Mesenchymal stem cell (in vitro differentiated cells and primary cell): ENCODE measurements at regions not wholly inside any gene's neighbourhood (a gene's known extent, or its start where the extent isn't known, plus 50 kb on each side); places are given as distances from the start of the nearest gene placed in this dataset.

Source experiments
- DNase-seq: peaks from one replicate; pipeline ENCODE4 v3.0.0-alpha.2; 2013
- H2AFZ ChIP-seq: one replicate; pipeline ENCODE4 v1.6.1; 2013; ENCODE audit warnings: low read depth, mild to moderate bottlenecking, control low read depth, inconsistent platforms, low read length, moderate library complexity
- H2AK5ac ChIP-seq: 2 replicates; pipeline ENCODE4 v1.6.1; 2013; ENCODE audit warnings: low read length, moderate library complexity, mild to moderate bottlenecking, inconsistent platforms; ENCODE audit not compliant: severe bottlenecking
- H2BK120ac ChIP-seq: one replicate; pipeline ENCODE4 v1.6.1; 2013; ENCODE audit warnings: low read depth, mild to moderate bottlenecking, inconsistent platforms, low read length, moderate library complexity
- H2BK12ac ChIP-seq, 2 experiments: one replicate each; pipeline ENCODE4 v1.6.1; 2013; ENCODE audit warnings: inconsistent platforms in 2 of 2, low read length in 2 of 2, mild to moderate bottlenecking in 2 of 2, moderate library complexity in 2 of 2, control low read depth in 1 of 2
- H2BK15ac ChIP-seq: one replicate; pipeline ENCODE4 v1.6.1; 2013; ENCODE audit warnings: mild to moderate bottlenecking, low read depth, inconsistent platforms; ENCODE audit not compliant: poor library complexity, severe bottlenecking
- H2BK5ac ChIP-seq: 2 replicates; pipeline ENCODE4 v1.6.1; 2013; ENCODE audit warnings: low read depth, mild to moderate bottlenecking, low read length, control low read depth, inconsistent platforms; ENCODE audit not compliant: poor library complexity, severe bottlenecking
- H3K14ac ChIP-seq, 2 experiments: one replicate each; pipeline ENCODE4 v1.6.1; 2013; ENCODE audit warnings: inconsistent platforms in 2 of 2, low read length in 2 of 2, control low read depth in 1 of 2, mild to moderate bottlenecking in 1 of 2, moderate library complexity in 1 of 2
- H3K18ac ChIP-seq, 2 experiments: one replicate each; pipeline ENCODE4 v1.6.1; 2013; ENCODE audit warnings: inconsistent platforms in 2 of 2, low read length in 2 of 2, control low read depth in 1 of 2, low read depth in 1 of 2, mild to moderate bottlenecking in 1 of 2
- H3K23ac ChIP-seq, 2 experiments: one replicate each; pipeline ENCODE4 v1.6.1; 2013; ENCODE audit warnings: inconsistent platforms in 2 of 2, low read length in 2 of 2, mild to moderate bottlenecking in 2 of 2, moderate library complexity in 2 of 2, control low read depth in 1 of 2
- H3K27ac ChIP-seq: 2 replicates; pipeline ENCODE4 v1.5.1; 2013; ENCODE audit warnings: mild to moderate bottlenecking, moderate library complexity, low read length, control low read depth, inconsistent platforms; ENCODE audit not compliant: poor library complexity, severe bottlenecking
- H3K27me3 ChIP-seq, 2 experiments: 2 replicates each; pipeline versions ENCODE4 v1.6.1 to v1.7.0; 2013; ENCODE audit warnings: low read length in 2 of 2, mild to moderate bottlenecking in 2 of 2, moderate library complexity in 2 of 2, control low read depth in 1 of 2, inconsistent platforms in 1 of 2; ENCODE audit not compliant: control insufficient read depth in 1 of 2, insufficient read depth in 1 of 2
- H3K36me3 ChIP-seq, 2 experiments: 2 replicates each; pipeline versions ENCODE4 v1.6.1 to v1.7.0; 2013; ENCODE audit warnings: low read length in 2 of 2, control low read depth in 1 of 2, inconsistent platforms in 1 of 2, low read depth in 1 of 2, mild to moderate bottlenecking in 1 of 2; ENCODE audit not compliant: insufficient read depth in 2 of 2, control insufficient read depth in 1 of 2
- H3K4ac ChIP-seq, 2 experiments: one replicate each; pipeline ENCODE4 v1.6.1; 2013; ENCODE audit warnings: inconsistent platforms in 2 of 2, low read length in 2 of 2, mild to moderate bottlenecking in 2 of 2, moderate library complexity in 2 of 2, control low read depth in 1 of 2, low read depth in 1 of 2
- H3K4me1 ChIP-seq: 2 replicates; pipeline ENCODE4 v1.6.1; 2013; ENCODE audit warnings: low read depth, low read length, control low read depth; ENCODE audit not compliant: control insufficient read depth, insufficient read depth
- H3K4me2 ChIP-seq: 2 replicates; pipeline ENCODE4 v1.6.1; 2013; ENCODE audit warnings: low read length, mild to moderate bottlenecking, inconsistent platforms; ENCODE audit not compliant: poor library complexity, severe bottlenecking
- H3K4me3 ChIP-seq, 2 experiments: 2 replicates each; pipeline versions ENCODE4 v1.5.1 to v1.7.0; 2013; ENCODE audit warnings: low read length in 2 of 2, mild to moderate bottlenecking in 2 of 2, control low read depth in 1 of 2, low read depth in 1 of 2; ENCODE audit not compliant: insufficient read depth in 1 of 2
- H3K79me1 ChIP-seq: replicated peaks from 2 replicates; pipeline ENCODE4 v1.6.1; 2013; ENCODE audit warnings: mild to moderate bottlenecking, control low read depth, low read length, inconsistent platforms; ENCODE audit not compliant: poor library complexity, severe bottlenecking
- H3K9ac ChIP-seq: 2 replicates; pipeline ENCODE4 v1.7.0; 2013; ENCODE audit warnings: mild to moderate bottlenecking, low read length, moderate library complexity
- H3K9me3 ChIP-seq: 2 replicates; pipeline ENCODE4 v1.7.0; 2013; ENCODE audit warnings: mild to moderate bottlenecking, low read length; ENCODE audit not compliant: control insufficient read depth
- H4K8ac ChIP-seq: one replicate; pipeline ENCODE4 v1.6.1; 2013; ENCODE audit warnings: inconsistent platforms, mild to moderate bottlenecking, low read length, moderate library complexity
- H4K91ac ChIP-seq: one replicate; pipeline ENCODE4 v1.6.1; 2013; ENCODE audit warnings: mild to moderate bottlenecking, low read length, inconsistent platforms
- WGBS: methylation state at CpG from one replicate; pipeline ENCODE4 v1.1.7; 2013; ENCODE audit warnings: mixed read lengths; 5-methylcytosine and 5-hydroxymethylcytosine counted together

DNA sequence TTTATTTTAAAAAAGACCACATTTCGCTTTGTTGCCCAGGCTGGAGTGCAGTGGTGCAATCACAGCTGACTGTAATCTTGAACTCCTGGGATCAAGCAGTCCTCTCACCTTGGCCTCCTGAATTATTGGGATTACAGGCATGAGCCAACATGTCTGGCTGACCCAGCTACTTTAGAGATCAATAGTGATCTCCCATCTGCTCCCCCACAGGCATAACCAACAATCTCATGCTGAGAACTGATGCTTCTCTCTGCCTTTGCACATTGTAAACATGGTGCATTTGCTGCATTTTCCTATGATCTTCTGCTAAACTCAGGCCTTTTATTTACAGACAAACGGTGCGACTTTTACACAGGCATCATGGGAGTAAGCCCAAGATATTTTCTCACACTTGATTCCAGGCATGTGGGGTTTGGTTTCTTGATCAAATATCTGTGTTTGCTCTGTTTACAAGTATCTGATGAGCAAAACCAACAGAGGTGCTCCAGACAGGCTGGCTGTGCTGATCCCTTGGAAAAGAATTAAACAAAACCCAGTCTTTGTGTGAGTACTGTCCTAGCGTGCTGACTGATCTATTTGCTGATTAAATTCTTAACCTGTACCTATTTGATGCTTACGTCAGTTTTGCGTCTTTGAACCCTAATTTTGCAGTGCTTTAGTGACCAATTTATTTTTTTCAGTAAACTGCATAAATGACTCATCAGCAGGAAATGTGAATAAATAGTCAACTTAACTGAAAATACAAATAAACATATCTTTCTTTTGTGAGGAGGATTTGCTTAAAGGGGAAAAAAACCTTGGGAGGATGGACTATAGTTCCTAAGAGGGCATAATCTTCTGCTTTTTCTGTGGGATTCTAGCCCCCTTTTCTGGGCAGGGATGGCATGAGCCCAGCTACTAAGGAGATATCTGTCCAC lies 191.7 kb upstream of the NR3C1 start:
- no peak overlapping the region for H3K23ac ChIP-seq
- no peaks in the 10 kb centered on the region for H3K27me3 ChIP-seq
- no peak overlapping the region for H2BK120ac ChIP-seq
- H3K4me1 ChIP-seq: peaks cover 6% of the 10 kb centered on the region
- WGBS: 52% methylated on average over 4 of the region's 6 CpGs
- peak; percentile 65 for DNase-seq
- H3K36me3 ChIP-seq: no peaks in the 10 kb centered on the region
- no peak overlapping the region for H3K4me3 ChIP-seq
- H2AFZ ChIP-seq: peak overlapping the region; percentile 20
- H3K4ac ChIP-seq: no peak overlapping the region
- H3K14ac ChIP-seq: no peak overlapping the region
- H3K79me1 ChIP-seq: no peaks in the 10 kb centered on the region
- peak overlapping the region; percentile 16 to 34 for H3K18ac ChIP-seq
- no peak overlapping the region for H3K9ac ChIP-seq
- no peak overlapping the region for H4K91ac ChIP-seq
- H2BK15ac ChIP-seq: no peak overlapping the region
- no peak overlapping the region for H2AK5ac ChIP-seq
- H3K9me3 ChIP-seq: no peaks in the 10 kb centered on the region
- no peak overlapping the region for H3K4me2 ChIP-seq
- H4K8ac ChIP-seq: no peak overlapping the region
- peak overlapping the region; percentile 45 for H3K27ac ChIP-seq
- H2BK5ac ChIP-seq: peak overlapping the region; percentile 34
- peak overlapping the region; percentile 15 to 78 for H2BK12ac ChIP-seq

DNA sequence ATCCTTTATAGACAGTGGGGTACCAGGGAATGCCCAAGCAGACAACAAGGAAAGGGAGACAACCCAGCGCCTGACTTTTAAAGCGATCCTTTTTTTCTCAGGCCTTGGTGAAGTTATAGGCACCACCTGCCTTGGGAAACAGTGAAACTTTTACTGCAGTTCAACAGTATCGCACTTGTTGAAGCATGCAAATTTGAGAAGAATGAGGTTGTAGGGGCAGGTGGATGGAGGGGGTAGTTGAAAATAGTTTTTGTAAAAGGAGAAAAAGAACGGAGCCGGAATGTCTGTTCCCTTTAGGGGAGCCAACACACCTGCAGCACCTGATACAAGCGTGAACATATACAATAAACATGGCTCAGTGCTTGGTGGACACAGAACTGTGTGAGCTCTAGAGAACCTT lies 190.2 kb upstream of the NR3C1 start:
- Histone ChIP-seq H3K36me3 (no peaks in the 10 kb centered on the region), H2BK15ac (no peak overlapping the region), H2BK120ac (no peak overlapping the region), H3K9me3 (no peaks in the 10 kb centered on the region), H4K8ac (no peak overlapping the region), H3K4me2 (no peak overlapping the region), H3K14ac (no peak overlapping the region), H3K9ac (no peak overlapping the region), H2AK5ac (no peak overlapping the region), H2BK12ac (no peak overlapping the region), H3K23ac (no peak overlapping the region), H3K4ac (no peak overlapping the region), H3K18ac (no peak overlapping the region), H2BK5ac (no peak overlapping the region), H3K27me3 (no peaks in the 10 kb centered on the region), H4K91ac (no peak overlapping the region), H3K79me1 (no peaks in the 10 kb centered on the region), H2AFZ (no peak overlapping the region), H3K27ac (no peak overlapping the region), H3K4me1 (peaks cover 6% of the 10 kb centered on the region), H3K4me3 (no peak overlapping the region)
- no peak for DNase-seq
- WGBS: 97% methylated on average over 6 of the region's 6 CpGs

DNA sequence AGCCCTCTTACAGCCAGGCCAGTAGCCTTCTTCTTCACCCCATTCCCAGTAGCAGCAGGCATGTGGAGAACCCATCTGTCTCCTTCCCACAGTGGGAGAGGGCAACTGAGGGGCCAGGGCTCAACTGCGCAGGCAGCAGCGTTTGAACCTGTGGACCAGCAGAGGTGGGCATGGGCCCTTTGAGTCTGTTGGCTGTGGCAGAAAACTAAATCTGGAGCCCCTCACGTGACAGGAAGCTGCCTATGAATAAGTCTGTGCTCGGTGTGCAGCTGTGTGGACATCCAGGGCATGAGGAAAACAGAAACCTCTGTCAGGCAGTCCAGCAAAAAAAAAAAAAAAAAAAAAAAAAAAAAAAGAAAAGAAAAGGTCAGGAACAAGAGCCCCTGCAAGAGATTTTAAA lies 189.2 kb upstream of the NR3C1 start:
- peak overlapping the region in 1 of 2 experiments; percentile 27 for H3K14ac ChIP-seq
- no peak overlapping the region for H3K9ac ChIP-seq
- H3K4me2 ChIP-seq: no peak overlapping the region
- no peak overlapping the region for H4K91ac ChIP-seq
- H2AK5ac ChIP-seq: no peak overlapping the region
- no peaks in the 10 kb centered on the region for H3K79me1 ChIP-seq
- no peak overlapping the region for H2BK5ac ChIP-seq
- peak overlapping the region; percentile 68 for H2AFZ ChIP-seq
- DNase-seq: peak; percentile 59
- no peaks in the 10 kb centered on the region for H3K36me3 ChIP-seq
- peaks cover 6% of the 10 kb centered on the region for H3K4me1 ChIP-seq
- no peaks in the 10 kb centered on the region for H3K27me3 ChIP-seq
- H3K4me3 ChIP-seq: no peak overlapping the region
- H3K4ac ChIP-seq: peak overlapping the region; percentile 9 to 46
- H2BK15ac ChIP-seq: peak overlapping the region; percentile 65
- H2BK120ac ChIP-seq: peak overlapping the region; percentile 64
- no peaks in the 10 kb centered on the region for H3K9me3 ChIP-seq
- 49% methylated on average over 4 of the region's 4 CpGs for WGBS
- no peak overlapping the region for H3K27ac ChIP-seq
- H2BK12ac ChIP-seq: peak overlapping the region; percentile 60 to 90
- H4K8ac ChIP-seq: peak overlapping the region; percentile 81
- H3K18ac ChIP-seq: peak overlapping the region; percentile 50 to 83
- no peak overlapping the region for H3K23ac ChIP-seq

DNA sequence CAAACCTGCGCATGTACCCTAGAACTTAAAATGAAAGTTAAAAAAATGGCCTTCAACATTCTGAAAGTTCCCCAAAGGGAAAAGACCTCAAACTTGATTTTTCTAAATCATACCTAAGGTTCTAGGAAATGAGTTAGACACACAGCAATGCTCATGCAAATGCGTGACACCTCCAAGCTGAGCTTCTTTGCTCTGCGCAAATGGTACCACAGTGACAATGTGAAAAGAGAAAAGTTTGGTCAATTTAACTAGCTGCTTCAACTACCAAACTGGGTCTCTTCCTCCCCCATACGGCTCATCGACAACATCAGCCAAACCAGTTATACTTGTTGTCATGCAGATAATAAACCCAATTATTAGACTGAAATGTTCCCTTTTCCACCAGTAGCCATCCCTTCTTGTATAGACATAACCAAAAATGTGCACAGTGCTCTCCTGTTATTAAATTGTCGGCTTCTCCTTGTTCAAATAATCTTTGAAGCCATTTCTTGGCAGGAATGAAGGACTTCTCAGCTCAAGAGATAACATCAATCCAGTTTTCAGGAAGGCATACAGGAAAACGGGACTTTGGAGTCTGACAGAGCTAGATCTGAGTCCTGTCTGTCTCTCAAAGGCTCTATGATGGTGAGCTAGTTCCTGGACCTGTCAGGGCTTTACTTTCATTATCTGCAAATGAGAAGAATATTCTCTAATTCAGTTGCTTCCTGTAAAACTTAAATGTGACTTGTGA lies 185.6 kb upstream of the NR3C1 start:
- H3K9me3 ChIP-seq: no peaks in the 10 kb centered on the region
- H2AK5ac ChIP-seq: no peak overlapping the region
- no peak overlapping the region for H3K18ac ChIP-seq
- no peak overlapping the region for H4K91ac ChIP-seq
- H2BK120ac ChIP-seq: no peak overlapping the region
- H4K8ac ChIP-seq: no peak overlapping the region
- H3K4me1 ChIP-seq: peaks cover 3% of the 10 kb centered on the region
- H3K23ac ChIP-seq: no peak overlapping the region
- H2BK12ac ChIP-seq: no peak overlapping the region
- no peak overlapping the region for H2AFZ ChIP-seq
- H2BK5ac ChIP-seq: no peak overlapping the region
- 93% methylated on average over 7 of the region's 7 CpGs for WGBS
- H3K4me3 ChIP-seq: no peak overlapping the region
- no peak overlapping the region for H3K9ac ChIP-seq
- no peak overlapping the region for H3K27ac ChIP-seq
- no peak overlapping the region for H3K4me2 ChIP-seq
- no peaks in the 10 kb centered on the region for H3K27me3 ChIP-seq
- H3K4ac ChIP-seq: no peak overlapping the region
- no peak for DNase-seq
- H3K36me3 ChIP-seq: no peaks in the 10 kb centered on the region
- H3K14ac ChIP-seq: no peak overlapping the region
- H2BK15ac ChIP-seq: no peak overlapping the region
- no peaks in the 10 kb centered on the region for H3K79me1 ChIP-seq
